PC-3 (cell line): ENCODE measurements at regions not wholly inside any gene's neighbourhood (a gene's known extent, or its start where the extent isn't known, plus 50 kb on each side); places are given as distances from the start of the nearest gene placed in this dataset.

Experiments used
- ATAC-seq: fragments of 200-7000 bp; cut with Tn5 transposase; 2 replicates; pipeline ENCODE4 v1.9.1; 2020; ENCODE audit warnings: mild to moderate bottlenecking, moderate library complexity
- BruUV-seq: library from RNA; stranded (reverse); fragments of 400-500 nt; replicated peaks from 2 replicates; lab custom pipeline; 2021; lab: Mats Ljungman, UMichigan
- CTCF ChIA-PET: fragments of 300-600 bp; sonication (Branson Sonifier 250); formaldehyde crosslinking; loops from one replicate; lab custom pipeline; 2022; ENCODE audit warnings: antibody characterized with exemption; lab: Charles Lee
- POLR2A ChIA-PET: fragments of 300-600 bp; sonication (Branson Sonifier 250); formaldehyde crosslinking; loops from one replicate; lab custom pipeline; 2022; ENCODE audit warnings: antibody characterized with exemption; ENCODE audit not compliant: unreplicated experiment; lab: Charles Lee
- DNase-seq: peaks from one replicate; pipeline ENCODE4 v3.0.0-alpha.2; 2015
- H2AFZ ChIP-seq: fragments of 300-600 bp; sonication (generic); 2 replicates; pipeline ENCODE4 v1.6.0; 2016; ENCODE audit warnings: antibody characterized with exemption, low read length
- H3F3A ChIP-seq: fragments of 300-600 bp; sonication (generic); one replicate; pipeline ENCODE4 v1.6.0; 2017; ENCODE audit warnings: antibody characterized with exemption, low read length, control low read depth, mild to moderate bottlenecking; ENCODE audit not compliant: unreplicated experiment
- H3K27ac ChIP-seq: fragments of 300-600 bp; sonication (generic); 2 replicates; pipeline ENCODE4 v1.5.1; 2016; ENCODE audit warnings: mild to moderate bottlenecking, low read length
- H3K27me3 ChIP-seq: fragments of 300-600 bp; sonication (generic); 2 replicates; pipeline ENCODE4 v1.6.1; 2016; ENCODE audit warnings: low read length, mixed read lengths
- H3K36me3 ChIP-seq: fragments of 300-600 bp; sonication (generic); 2 replicates; pipeline ENCODE4 v1.6.1; 2016; ENCODE audit warnings: low read depth, mixed run types, low read length, mixed read lengths
- H3K4me1 ChIP-seq: fragments of 300-600 bp; sonication (generic); 2 replicates; pipeline ENCODE4 v1.5.1; 2016; ENCODE audit warnings: low read length; ENCODE audit not compliant: insufficient read depth
- H3K4me2 ChIP-seq: fragments of 300-600 bp; sonication (generic); 2 replicates; pipeline ENCODE4 v1.6.0; 2016; ENCODE audit warnings: low read length
- H3K4me3 ChIP-seq: fragments of 300-600 bp; sonication (generic); 2 replicates; pipeline ENCODE4 v1.5.1; 2016; ENCODE audit warnings: mild to moderate bottlenecking, low read length, mixed read lengths
- H3K79me2 ChIP-seq: fragments of 300-600 bp; sonication (generic); 2 replicates; pipeline ENCODE4 v1.6.1; 2017; ENCODE audit warnings: low read length, mixed read lengths
- H3K9ac ChIP-seq: fragments of 300-600 bp; sonication (generic); 2 replicates; pipeline ENCODE4 v1.6.0; 2016; ENCODE audit warnings: mild to moderate bottlenecking, low read length
- H3K9me2 ChIP-seq: fragments of 300-600 bp; sonication (generic); replicated peaks from 2 replicates; pipeline ENCODE4 v1.6.1; 2016; ENCODE audit warnings: mixed run types, low read length, mixed read lengths
- H3K9me3 ChIP-seq: fragments of 300-600 bp; sonication (generic); 2 replicates; pipeline ENCODE4 v1.6.1; 2016; ENCODE audit warnings: low read length, mixed read lengths
- H4K20me1 ChIP-seq: fragments of 300-600 bp; sonication (generic); 2 replicates; pipeline ENCODE4 v1.6.1; 2016; ENCODE audit warnings: low read length, mixed read lengths
- EZH2 ChIP-seq: fragments of 300-600 bp; sonication (generic); IDR thresholded peaks from one replicate; pipeline ENCODE4 v1.6.1; 2017; ENCODE audit warnings: antibody characterized with exemption, mild to moderate bottlenecking, low read length; ENCODE audit not compliant: unreplicated experiment
- EZH2phosphoT487 ChIP-seq: fragments of 300-600 bp; sonication (generic); IDR thresholded peaks from 2 replicates; pipeline ENCODE4 v1.6.1; 2018; ENCODE audit warnings: mild to moderate bottlenecking, antibody characterized with exemption, low read length, borderline replicate concordance
- intact Hi-C: fragments of 100-400 bp; cut with micrococcal nuclease; formaldehyde crosslinking; loops from 2 replicates; pipeline ENCODE4 v1.9.0; 2023
- TF ChIP-seq, protein P1 (sequence below): fragments of 300-600 bp; sonication (generic); conservative IDR thresholded peaks from 2 replicates; pipeline ENCODE4 v1.5.1; 2017; ENCODE audit warnings: antibody characterized with exemption, low read depth, mild to moderate bottlenecking, low read length

DNA sequence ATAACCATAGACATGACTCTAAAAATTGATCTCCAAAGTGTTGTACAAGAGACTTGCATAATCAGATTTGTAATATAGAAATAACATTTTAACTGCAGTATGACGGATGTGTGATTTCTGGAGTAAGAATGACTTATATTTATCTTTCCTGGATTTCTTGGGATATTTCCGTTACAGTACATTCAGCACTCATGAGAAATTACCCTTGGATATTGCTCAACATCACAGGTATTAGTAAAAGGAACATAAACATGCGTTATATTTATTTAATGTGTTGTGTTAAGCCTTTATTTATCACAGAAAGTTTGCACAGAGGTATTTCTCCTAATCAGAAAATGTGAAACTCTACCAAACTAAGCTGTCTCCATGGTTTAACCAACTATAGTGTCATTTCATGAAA lies 1823.9 kb upstream of the C9orf72 start:
- Histone ChIP-seq H3K4me3 (peak overlapping the region; percentile 56), H3K27me3 (no peaks in the 10 kb centered on the region), H3F3A (no peaks in the 10 kb centered on the region), H3K9ac (peak overlapping the region; percentile 69), H3K27ac (peak overlapping the region; percentile 87), H3K9me3 (no peaks in the 10 kb centered on the region), H3K4me2 (peak overlapping the region; percentile 83), H3K36me3 (no peaks in the 10 kb centered on the region), H3K79me2 (peaks cover 30% of the 10 kb centered on the region), H3K4me1 (peaks cover 19% of the 10 kb centered on the region), H3K9me2 (no peaks in the 10 kb centered on the region), H2AFZ (peak overlapping the region; percentile 48; the same call in 1 of the 2 replicates), H4K20me1 (no peaks in the 10 kb centered on the region)
- POLR2A ChIA-PET = no interaction called here
- CTCF ChIA-PET = no interaction called here
- DNase-seq (peak; percentile 78), ATAC-seq (peak; percentile 82)
- intact Hi-C loops = loop anchor here (1.0 to 5.0 kb wide), 4 partner anchors 45 to 240 kb away; no protein-coding TSS in a partner anchor
- TF ChIP-seq EZH2 (no peak), EZH2phosphoT487 (no peak)
- TF ChIP-seq, protein P1, sequence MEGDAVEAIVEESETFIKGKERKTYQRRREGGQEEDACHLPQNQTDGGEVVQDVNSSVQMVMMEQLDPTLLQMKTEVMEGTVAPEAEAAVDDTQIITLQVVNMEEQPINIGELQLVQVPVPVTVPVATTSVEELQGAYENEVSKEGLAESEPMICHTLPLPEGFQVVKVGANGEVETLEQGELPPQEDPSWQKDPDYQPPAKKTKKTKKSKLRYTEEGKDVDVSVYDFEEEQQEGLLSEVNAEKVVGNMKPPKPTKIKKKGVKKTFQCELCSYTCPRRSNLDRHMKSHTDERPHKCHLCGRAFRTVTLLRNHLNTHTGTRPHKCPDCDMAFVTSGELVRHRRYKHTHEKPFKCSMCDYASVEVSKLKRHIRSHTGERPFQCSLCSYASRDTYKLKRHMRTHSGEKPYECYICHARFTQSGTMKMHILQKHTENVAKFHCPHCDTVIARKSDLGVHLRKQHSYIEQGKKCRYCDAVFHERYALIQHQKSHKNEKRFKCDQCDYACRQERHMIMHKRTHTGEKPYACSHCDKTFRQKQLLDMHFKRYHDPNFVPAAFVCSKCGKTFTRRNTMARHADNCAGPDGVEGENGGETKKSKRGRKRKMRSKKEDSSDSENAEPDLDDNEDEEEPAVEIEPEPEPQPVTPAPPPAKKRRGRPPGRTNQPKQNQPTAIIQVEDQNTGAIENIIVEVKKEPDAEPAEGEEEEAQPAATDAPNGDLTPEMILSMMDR = no peak
- BruUV-seq = no TSS peak

DNA sequence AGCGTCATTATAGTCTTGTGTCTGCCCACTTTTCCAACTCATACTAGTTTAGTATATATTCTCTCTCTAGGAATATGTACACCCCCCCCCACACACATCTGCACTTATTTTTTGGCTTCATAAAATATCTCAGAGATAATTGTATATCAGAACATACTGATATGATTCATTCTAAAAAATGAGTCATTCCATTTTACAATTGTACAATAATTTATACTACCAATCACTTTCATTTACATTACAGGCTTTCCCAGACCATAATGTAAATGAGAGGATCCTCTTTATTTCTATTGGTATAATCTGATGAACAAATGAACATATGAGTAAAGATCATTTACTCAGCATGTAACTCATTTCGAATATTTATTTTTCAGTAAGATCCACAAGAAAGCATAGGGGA lies 1842.9 kb upstream of the C9orf72 start:
- POLR2A ChIA-PET = no interaction called here
- intact Hi-C loops = loop anchor here (10.0 kb wide), 1 partner anchor 201 kb away; the partner anchor contains the start of gene LINGO2
- no peaks in the 10 kb centered on the region for H3K27me3 ChIP-seq
- peak; percentile 54 for DNase-seq
- no peaks in the 10 kb centered on the region for H4K20me1 ChIP-seq
- H3K4me2 ChIP-seq = peak overlapping the region; percentile 73
- H3F3A ChIP-seq = no peaks in the 10 kb centered on the region
- H3K9me3 ChIP-seq = no peaks in the 10 kb centered on the region
- CTCF ChIA-PET = no interaction called here
- H3K9me2 ChIP-seq = no peaks in the 10 kb centered on the region
- H3K27ac ChIP-seq = peak overlapping the region; percentile 92
- no peaks in the 10 kb centered on the region for H3K36me3 ChIP-seq
- TF ChIP-seq, protein P1 = no peak
- ATAC-seq = peak; percentile 56
- no peak overlapping the region for H2AFZ ChIP-seq
- H3K9ac ChIP-seq = peak overlapping the region; percentile 58
- H3K79me2 ChIP-seq = peaks cover 16% of the 10 kb centered on the region
- peaks cover 44% of the 10 kb centered on the region for H3K4me1 ChIP-seq
- BruUV-seq = TSS peak; percentile 46
- H3K4me3 ChIP-seq = peak overlapping the region; percentile 25; the same call in 1 of the 2 replicates

GRCh38 chr9:29422438-29422837 lies 1849.2 kb upstream of the C9orf72 start:
- DNase-seq (no peak), ATAC-seq (no peak)
- H2AFZ ChIP-seq = no peak overlapping the region
- peaks cover 7% of the 10 kb centered on the region for H3K4me1 ChIP-seq
- H3K4me3 ChIP-seq = no peak overlapping the region
- ChIA-PET CTCF (no interaction called here), POLR2A (no interaction called here)
- no peaks in the 10 kb centered on the region for H3K27me3 ChIP-seq
- H3F3A ChIP-seq = no peaks in the 10 kb centered on the region
- H4K20me1 ChIP-seq = no peaks in the 10 kb centered on the region
- intact Hi-C loops = no loop called here
- H3K4me2 ChIP-seq = no peak overlapping the region
- no peaks in the 10 kb centered on the region for H3K9me3 ChIP-seq
- no peaks in the 10 kb centered on the region for H3K9me2 ChIP-seq
- peaks cover 24% of the 10 kb centered on the region for H3K79me2 ChIP-seq
- no peaks in the 10 kb centered on the region for H3K36me3 ChIP-seq
- TF ChIP-seq EZH2 (no peak), EZH2phosphoT487 (no peak)
- TF ChIP-seq, protein P1 = no peak
- BruUV-seq = no TSS peak
- no peak overlapping the region for H3K27ac ChIP-seq
- no peak overlapping the region for H3K9ac ChIP-seq
